H4 (cell line): ENCODE measurements at regions not wholly inside any gene's neighbourhood (a gene's known extent, or its start where the extent isn't known, plus 50 kb on each side); places are given as distances from the start of the nearest gene placed in this dataset.

ENCODE experiments used
- DNase-seq: peaks from one replicate; pipeline ENCODE4 v3.0.0-alpha.2; 2015; ENCODE audit warnings: low spot score

DNA sequence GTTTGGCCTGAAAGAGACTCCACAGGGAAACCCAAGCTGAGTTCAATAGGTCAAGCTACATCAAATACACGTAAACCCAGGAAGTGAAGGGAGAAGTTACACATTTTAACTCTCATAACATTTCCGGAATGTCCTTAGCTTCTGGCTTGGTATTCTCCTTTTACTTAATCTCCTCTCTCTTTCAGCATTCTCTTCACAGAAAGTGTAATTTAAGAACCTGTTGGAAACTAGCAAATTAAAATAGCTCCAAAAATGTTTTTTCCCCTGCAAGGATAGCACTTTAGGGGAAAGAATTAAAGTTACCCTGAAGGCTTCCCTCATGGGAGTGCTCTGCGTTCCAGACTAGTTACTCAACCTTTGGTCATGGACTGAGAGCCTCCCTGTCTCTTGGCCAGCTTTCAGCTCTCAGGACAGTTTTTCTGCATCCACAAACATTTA is 292.7 kb upstream of the TARS1 start:
- DNase-seq = peak; percentile 68

DNA sequence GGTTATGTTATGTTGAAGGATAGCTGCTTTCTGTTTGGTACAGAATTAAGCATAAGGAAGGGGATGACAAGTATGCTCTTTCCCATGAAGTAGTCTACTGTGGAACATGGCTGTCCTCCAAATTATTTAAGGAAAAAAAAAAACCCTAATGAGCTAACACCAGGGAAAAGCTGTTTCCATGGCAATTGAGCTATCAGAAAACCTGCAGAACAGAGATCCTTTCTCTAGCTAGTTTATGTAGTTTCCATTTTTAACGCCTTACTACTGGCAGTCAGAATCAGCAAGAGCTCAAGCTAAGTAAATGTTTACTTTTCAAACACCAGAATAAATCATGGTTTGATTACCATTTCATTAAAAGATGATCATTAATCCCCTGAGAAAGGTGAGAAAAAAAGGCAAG is 287.4 kb upstream of the TARS1 start:
- no peak for DNase-seq

DNA sequence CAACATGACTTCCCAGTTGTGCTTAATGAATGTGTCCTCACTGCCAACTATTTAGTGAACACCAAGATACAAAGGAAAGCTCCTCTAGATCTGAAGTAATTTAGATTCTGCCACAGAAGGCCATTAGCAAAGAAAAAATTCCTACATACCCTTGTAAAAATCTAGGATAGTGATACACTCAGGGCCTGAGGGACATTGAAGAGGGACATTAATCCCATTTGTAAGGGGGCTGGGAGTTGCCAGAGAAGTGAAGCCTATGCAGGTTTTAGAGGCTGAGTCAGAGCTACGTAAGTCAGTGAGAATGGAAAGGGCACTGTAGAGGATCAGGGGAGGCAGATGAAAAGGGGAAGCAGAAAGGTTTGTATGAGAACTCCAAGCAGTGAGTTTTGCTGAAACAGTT is 286.9 kb upstream of the TARS1 start:
- no peak for DNase-seq

DNA sequence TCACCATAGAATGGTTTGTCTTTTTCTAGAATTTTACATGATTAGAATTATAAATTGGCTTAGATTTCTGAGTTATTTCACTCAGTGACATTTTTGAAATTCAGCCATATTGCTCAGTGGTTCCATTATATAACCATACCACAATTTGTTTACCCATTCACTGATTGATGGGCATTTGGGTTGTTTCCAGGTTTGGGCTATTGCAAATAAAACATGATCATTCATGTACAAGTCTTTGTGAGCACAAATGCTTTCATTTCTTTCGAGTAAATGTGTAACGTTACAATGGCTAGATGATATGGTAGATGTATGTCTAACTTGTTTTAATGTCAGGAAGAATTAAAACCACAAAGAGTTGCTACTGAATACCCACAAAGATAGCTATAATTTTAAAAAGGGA is 279.9 kb upstream of the TARS1 start:
- no peak for DNase-seq

DNA sequence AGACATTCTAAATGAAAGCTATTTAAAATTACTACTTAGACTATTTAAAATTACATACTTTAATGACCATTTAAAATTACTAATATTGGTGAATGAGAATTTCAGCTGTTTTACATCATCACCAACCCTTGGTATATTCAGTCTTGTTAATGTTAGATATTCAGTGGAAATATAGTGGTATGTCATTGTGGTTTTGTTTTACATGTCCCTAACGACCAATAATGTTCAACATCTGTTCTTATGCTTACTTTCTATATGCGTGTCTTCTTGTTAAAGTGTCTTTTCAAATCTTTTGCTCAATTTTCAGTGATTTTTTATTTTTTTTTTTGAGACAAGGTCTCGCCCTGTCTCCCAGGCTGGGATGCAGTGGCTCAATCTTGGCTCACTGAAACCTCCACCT is 279.3 kb upstream of the TARS1 start:
- no peak for DNase-seq

DNA sequence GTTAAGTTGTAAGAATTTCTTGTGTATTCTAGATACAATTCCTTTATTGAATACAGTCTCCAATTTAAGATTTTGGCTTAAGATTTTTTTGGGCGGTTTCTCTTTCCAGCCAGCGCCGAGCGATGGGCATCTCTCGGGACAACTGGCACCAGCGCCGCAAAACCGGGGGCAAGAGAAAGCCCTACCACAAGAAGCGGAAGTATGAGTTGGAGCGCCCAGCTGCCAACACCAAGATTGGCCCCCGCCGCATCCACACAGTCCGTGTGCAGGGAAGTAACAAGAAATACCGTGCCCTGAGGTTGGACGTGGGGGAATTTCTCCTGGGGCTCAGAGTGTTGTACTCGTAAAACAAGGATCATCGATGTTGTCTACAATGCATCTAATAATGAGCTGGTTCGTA is 278.7 kb upstream of the TARS1 start:
- no peak for DNase-seq

DNA sequence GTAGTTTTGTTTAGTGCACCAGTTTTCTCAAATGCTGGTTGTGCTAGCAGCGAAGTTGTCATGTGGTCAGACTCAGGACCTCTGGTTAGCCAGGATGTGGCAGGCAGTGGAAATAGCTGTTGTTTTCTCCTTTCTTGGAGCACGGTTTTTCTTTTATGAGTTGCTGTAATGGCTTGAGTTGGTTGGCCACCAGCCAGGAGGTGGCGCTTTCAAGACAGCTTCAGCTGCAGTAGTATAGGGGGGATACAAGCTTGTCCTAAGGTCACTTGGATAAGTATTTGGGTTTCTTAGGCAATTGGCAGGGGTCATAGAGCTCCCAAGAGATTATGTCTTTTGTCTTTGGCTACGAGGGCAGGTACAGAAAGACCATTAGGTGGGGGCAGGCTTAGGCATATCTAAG is 274.2 kb upstream of the TARS1 start:
- no peak for DNase-seq

DNA sequence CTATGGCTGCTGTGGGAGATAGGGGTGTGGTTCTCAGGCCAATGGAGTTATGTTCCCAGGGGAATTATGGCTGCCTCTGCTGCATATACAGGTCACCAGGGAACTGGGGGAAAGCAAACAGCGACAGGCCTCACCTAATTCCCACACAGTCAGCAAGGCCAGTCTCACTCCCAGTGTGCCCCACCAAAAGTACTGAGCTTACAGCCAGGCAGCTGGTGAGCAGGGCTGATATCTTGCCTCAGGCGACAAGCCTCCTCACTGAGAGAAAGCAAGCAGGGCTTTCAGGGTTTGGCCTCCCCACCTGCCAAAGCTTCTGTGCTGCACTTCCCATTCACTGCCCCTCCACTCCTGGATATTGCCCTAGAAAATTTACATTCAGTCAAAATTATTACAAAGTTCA is 273.8 kb upstream of the TARS1 start:
- DNase-seq = no peak

DNA sequence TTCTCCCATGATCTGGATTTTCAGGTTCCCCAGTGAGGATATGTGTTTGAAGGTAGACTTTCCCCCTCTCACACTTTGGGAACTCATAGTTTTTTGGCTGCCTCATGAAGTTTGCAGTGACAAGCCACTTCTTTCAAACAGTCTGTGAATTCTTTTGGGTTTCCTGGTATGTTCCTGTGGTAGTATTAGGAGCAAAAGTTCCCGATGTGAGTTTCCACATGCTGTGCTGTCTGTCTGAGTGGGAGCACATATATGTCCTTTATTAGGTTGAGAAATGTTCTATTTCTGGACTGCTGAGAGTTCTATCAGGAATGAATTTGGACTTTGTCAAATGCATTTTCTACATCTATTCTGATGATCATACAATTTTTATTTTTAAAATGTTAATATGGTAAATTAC is 273.2 kb upstream of the TARS1 start:
- no peak for DNase-seq

DNA sequence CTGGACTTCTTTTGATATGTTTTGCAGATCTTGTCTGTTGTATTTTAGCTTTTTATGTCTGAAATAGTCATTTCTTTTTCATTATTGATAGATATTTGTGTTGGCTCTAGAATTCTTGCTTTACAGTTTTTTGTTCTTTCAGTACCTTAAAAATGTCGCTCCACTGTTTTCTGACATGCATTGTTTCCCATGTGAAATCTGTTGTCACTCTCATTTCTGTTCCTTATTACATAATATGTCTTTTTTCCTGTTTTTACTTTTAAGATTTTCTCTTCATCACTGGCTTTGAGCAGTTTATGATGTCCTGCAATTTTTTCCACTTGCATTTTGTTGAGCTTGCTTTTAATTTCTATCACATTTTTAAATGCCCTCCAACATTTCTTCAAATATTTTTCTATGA is 270.4 kb upstream of the TARS1 start:
- DNase-seq = no peak

DNA sequence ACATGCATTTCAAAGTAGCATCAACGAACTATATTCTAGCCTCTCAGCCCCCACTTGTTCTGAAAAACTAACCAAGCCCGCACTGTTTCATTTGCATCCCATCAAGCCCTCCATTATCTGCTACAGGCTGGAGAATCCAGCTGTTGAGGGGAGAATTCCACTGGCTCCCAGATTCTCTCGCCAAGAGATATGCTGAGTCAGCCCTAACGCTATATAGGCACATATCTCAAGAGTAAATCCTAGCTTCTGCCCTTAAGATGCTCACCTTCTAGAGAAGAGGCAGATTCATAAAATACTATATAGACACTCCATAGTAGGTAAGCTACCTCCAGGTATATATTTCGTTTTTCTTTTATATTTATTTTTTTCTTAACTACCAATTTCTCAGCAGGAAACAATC is 266.4 kb upstream of the TARS1 start:
- no peak for DNase-seq

DNA sequence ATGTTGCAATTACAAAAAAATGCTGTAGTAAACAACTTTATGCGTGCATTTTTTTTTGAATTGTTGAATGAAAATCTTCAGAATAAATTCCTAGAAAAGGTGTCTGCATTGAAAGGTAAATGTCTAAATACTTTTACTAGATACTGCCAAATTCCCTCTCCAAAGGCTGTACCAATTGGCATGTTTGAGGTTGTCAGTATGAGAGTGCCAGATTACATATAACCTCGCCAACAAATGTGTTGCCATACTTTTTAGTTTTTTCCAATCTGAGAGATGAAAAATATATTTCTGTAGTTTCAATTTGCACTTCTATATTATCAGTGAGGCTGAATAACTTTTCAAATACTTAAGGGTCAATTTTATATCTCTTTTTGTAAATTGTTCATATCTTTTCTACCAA is 261.5 kb upstream of the TARS1 start:
- no peak for DNase-seq

DNA sequence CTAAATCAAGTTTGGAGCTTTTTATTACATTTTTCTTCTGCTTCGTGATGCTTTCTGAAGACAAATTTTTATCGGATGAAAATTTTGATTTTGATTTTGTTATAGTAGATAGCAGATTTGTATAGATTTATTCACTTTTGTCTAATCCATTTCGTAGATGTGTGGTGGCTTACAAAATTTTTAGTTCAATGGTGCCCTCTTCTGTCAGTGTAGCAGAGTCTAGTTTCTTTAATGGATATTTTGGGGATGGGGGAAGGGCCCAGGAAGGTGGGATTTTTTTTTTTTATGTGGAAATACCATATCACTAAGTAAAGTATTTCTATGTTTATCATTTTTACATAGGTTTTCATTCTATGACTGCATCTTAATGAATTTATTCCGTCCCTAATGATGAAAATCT is 259.9 kb upstream of the TARS1 start:
- DNase-seq = peak; percentile 41

DNA sequence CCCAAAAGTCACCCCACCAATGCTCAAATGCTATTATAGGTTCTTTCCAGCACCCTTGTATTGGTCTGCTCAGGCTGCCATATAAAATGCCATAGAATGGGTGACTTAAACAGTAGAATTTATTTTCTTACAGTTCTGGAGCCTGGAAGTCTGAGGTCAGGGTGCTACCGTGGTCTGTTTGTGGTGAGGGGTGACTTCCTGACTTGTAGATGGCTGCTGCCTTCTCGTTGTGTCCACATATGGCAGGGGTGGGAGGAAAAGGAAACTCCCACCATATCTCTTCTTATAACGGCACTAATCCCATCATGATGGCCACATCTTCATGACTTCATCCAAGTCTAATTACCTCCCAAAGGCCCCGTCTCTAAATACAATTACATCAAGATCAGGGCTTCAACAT is 257.8 kb upstream of the TARS1 start:
- DNase-seq = no peak

DNA sequence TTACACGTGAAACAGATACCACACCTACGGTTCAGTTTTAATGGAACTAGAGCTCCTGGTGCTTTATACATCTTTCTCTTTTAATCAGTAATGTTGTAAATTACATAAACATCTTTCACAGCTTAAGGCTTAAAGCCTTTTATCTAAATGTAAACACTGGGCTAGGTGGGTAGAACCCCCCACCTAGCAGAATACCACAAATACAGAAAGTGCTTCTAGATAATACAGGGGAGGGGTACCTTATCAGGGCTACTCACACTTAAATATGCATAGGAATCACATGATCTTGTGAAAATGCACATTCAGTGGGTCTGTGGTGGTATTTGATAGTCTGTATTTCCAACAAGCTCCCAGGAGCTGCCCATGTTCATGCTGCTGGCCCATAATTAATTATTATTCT is 256.4 kb upstream of the TARS1 start:
- no peak for DNase-seq

DNA sequence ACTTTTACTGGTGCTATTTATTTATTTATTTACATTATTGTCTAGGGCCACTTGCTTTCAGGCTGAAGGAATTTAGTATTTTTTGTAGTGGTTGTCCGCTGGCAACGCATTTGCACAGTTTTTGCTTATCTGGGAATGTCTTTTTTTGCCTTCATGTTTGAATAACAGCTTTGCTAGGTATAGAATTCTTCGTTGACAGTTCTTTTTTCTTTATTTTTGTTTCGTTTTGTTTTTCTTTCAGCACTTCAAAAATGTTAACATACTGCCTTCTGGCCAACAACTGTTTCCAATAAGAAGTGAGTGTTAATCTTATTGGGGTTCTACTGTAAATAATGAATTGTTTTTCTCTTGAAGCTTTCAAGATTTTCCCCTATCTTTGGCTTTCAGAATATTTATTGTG is 252.7 kb upstream of the TARS1 start:
- DNase-seq = no peak

DNA sequence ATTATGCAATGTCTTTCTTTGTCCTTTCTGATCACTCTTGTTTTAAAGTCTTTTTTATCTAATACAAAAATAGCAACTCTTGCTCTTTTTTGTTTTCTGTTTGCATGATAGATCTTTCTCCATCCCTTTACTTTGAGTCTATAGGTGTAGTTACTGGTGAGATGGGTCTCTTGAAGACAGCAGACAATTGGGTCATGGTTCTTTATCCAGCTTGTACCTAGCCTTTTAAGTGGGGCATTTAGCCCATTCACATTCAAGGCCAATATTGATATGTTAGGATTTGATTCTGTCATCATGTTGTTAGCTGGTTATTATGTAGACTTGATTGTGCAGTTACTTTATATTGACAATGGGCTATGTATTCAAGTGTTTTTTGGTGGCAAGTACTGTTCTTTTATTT is 245.9 kb upstream of the TARS1 start:
- no peak for DNase-seq

DNA sequence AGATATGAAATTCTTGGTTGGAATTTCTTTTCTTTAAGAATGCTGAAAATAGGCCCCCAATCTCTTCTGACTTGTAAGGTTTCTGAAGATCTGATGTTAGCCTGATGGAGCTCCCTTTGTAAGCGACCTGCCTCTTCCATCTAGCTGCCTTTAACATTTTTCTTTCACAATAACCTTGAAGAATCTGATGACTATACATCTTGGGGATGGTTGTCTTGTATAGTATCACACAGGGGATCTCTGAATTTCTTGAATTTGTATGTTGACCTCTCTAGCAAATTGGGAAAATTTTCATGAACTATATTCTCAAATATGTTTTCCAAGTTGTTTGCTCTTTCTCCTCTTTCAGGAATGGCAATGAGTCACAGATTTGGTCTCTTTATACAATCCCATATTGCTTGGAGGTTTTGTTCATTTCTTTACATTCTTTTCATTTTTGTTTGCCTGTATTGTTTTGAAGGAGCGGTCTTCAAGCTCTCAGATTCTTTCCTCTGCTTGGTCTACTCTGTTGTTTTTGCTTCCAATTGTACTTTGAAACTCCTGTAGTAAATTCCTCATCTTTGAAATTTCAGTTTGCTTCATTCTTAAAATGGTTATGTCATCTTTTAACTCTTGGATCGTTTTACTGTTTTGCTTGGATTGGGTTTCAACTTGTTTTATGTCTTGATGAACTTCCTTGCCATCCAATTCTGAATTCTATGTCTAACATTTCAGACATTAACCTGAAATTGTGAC is 245.2 kb upstream of the TARS1 start:
- no peak for DNase-seq

DNA sequence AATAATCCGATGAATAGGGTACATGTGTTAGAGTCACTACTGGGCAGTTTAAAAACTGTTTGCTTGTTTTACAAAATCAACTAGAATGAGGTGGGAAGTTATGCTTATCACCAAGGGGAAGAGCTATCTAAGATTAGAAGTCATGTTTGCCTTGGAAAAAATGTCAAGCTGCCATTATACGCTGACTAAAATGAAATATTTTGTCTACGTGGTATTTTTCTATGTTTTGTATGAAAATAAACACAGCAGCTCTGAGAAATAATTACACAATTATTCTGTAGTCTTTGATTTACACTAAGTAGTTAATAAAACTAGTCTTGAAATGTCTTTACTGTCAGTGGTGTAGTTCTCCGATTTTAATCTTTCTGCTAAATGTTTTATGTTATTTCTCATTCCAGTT is 241.9 kb upstream of the TARS1 start:
- no peak for DNase-seq

DNA sequence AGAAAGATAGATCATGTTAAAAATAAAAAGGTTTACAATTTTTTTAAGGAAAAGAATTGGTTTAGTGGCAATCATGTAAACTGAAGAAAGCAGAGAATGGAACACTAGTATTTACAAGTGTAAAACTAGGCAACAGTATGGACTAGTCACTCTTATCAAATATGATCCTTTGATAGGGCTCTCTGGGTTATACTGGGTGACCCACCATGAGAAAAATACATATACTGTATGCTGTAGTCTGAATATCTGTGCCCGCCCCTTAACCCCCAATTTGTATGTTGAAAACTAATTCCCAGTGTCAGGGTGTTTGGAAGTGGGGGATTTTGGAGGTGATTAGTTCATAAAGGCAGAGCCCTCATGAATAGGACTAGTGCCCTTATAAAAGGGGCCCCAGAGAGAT is 236.8 kb upstream of the TARS1 start:
- DNase-seq = no peak

DNA sequence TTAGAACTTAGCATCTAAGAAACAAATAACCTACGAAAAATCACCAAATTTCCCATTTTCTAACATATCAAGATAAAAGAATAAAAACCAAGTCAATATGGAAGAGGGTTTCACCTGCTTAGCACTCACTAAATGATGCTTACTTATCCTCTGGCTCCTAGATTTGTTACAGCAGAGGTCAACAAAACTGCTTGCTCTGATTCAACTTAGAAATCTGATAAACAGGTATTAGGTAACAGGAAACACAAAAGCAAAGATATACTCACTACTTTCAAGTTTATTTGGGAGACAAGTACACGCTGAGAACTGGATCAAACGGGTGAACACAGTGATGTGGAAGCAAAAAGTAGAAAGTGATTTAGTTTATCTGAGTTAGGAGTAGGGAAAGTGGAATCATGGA is 235.7 kb upstream of the TARS1 start:
- DNase-seq = no peak

DNA sequence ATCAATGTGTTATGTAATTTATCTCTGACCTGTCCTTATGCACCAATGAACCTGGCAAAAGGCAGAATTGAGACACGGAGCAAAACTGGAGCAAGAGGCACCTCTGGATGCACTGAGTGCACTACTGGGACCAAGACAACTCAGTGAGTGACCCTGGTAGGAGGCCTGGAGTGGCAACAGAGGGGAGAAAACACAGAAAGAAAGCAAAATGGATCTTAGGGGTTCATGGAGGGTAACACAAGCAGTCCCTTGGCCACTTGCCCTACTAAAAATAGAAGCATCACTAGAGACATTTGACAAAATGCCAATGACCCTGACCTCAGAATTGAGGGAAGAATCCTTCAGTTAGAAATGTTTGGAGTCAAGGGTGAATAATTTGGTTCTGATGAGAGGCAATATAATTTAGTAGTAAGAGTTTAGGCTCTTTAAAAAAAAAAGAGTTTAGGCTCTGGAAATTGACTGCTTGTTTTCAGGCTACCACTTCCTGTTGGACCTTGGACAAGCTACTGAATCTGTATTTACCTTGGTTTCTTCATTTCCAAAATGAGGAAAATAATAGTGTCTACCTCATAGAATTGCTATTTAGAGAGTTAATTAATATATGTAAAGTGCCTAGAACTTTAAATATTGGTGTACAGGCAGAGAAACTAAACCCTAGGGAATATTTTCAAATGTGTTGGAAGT is 234.9 kb upstream of the TARS1 start:
- no peak for DNase-seq

DNA sequence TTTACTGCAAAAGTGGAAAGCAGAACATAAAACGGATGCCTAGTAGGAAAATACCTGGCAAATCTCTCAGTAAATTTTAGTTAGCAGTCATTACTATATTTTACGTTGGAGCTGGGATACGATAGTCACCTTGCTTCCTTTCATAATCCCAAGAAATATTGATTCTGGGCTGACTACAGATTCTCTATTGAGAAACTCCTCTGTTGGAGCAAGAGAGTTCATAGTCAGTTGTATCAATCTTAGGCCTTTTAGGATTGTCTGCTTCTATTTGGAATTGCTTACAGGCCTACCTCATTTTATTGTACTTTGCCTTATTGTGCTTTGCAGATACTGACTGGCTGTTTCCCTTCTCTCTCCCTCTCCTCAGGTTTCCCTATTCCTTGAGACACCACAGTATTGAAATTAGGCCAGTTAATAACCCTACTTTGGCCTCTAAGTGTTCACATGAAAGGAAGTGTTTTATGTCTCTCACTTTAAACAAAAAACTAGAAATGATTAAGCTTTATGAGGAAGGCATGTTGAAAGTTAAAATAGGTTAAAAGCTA is 233.7 kb upstream of the TARS1 start:
- DNase-seq = no peak

DNA sequence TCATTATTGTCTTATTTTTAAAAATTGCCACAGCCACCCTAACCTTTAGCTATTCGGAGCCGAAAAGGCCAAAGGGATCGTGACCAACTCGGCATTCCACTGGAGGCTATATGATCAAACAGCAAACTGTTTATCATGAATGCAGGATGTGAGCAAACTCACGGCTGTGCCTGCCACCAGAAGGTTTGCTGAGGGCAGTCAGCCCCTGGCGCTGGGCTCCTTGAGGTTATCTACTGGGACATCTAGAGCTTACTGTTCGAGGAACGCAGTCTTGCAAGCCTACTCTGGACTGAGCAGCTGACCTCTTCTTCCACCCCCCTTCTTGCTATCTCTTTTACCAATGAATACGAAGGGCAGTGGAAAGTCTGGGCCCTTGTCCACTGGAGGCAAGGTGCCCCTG is 231.5 kb upstream of the TARS1 start:
- DNase-seq = no peak
